IMR-90 (cell line): ENCODE measurements at regions not wholly inside any gene's neighbourhood (a gene's known extent, or its start where the extent isn't known, plus 50 kb on each side); places are given as distances from the start of the nearest gene placed in this dataset.

Experiments
- CEBPB ChIP-seq: IDR thresholded peaks from 2 replicates; pipeline ENCODE4 v1.6.1; 2012; ENCODE audit warnings: low read depth, low read length, improper control_type of control experiment
- CTCF ChIP-seq: conservative IDR thresholded peaks from 2 replicates; pipeline ENCODE4 v1.5.1; 2012; ENCODE audit warnings: mild to moderate bottlenecking, low read depth, low read length, improper control_type of control experiment
- MAFK ChIP-seq: IDR thresholded peaks from 2 replicates; pipeline ENCODE4 v1.6.1; 2012; ENCODE audit warnings: low read depth, low read length, improper control_type of control experiment
- MXI1 ChIP-seq: IDR thresholded peaks from 2 replicates; pipeline ENCODE4 v1.6.1; 2012; ENCODE audit warnings: low read depth, mild to moderate bottlenecking, low read length, moderate library complexity, borderline replicate concordance
- POLR2A ChIP-seq: IDR thresholded peaks from 2 replicates; pipeline ENCODE4 v1.6.1; 2012; ENCODE audit warnings: mild to moderate bottlenecking, low read depth, low read length
- RAD21 ChIP-seq: IDR thresholded peaks from 2 replicates; pipeline ENCODE4 v1.6.1; 2012; ENCODE audit warnings: low read length, improper control_type of control experiment
- RCOR1 ChIP-seq: IDR thresholded peaks from 2 replicates; pipeline ENCODE4 v1.6.1; 2012; ENCODE audit warnings: mild to moderate bottlenecking, low read length, improper control_type of control experiment; ENCODE audit not compliant: insufficient replicate concordance
- RFX5 ChIP-seq: IDR thresholded peaks from 2 replicates; pipeline ENCODE4 v1.8.0; 2012; ENCODE audit warnings: low read depth, mild to moderate bottlenecking, low read length, moderate library complexity
- USF2 ChIP-seq: fragments of 150-350 bp; IDR thresholded peaks from 2 replicates; pipeline ENCODE4 v1.6.1; 2017; ENCODE audit warnings: mild to moderate bottlenecking, antibody characterized with exemption, low read length, low read depth

GRCh38 chr20:10137032-10137431 is 81.6 kb upstream of the SNAP25 start:
- TF ChIP-seq CTCF (no peak), MAFK (no peak), POLR2A (no peak), RFX5 (no peak), CEBPB (no peak), RCOR1 (no peak), USF2 (no peak), RAD21 (no peak), MXI1 (no peak)
